Osteoblast (primary cell): ENCODE measurements at regions not wholly inside any gene's neighbourhood (a gene's known extent, or its start where the extent isn't known, plus 50 kb on each side); places are given as distances from the start of the nearest gene placed in this dataset.

Source experiments
- DNase-seq: peaks from one replicate; pipeline ENCODE4 v3.0.0; 2011; ENCODE audit warnings: low spot score, mixed read lengths; ENCODE audit not compliant: insufficient read length; ENCODE audit errors: missing footprints
- H2AFZ ChIP-seq: 2 replicates; pipeline ENCODE4 v1.6.0; 2011; ENCODE audit warnings: mild to moderate bottlenecking, low read length
- H3K27ac ChIP-seq: 2 replicates; pipeline ENCODE4 v1.5.1; 2011; ENCODE audit warnings: mild to moderate bottlenecking, low read depth, low read length, moderate library complexity
- H3K27me3 ChIP-seq: 2 replicates; pipeline ENCODE4 v1.6.0; 2012; ENCODE audit warnings: mild to moderate bottlenecking, control low read depth, inconsistent platforms, low read length, moderate library complexity; ENCODE audit not compliant: insufficient read depth
- H3K36me3 ChIP-seq: 2 replicates; pipeline ENCODE4 v1.5.1; 2011; ENCODE audit warnings: mild to moderate bottlenecking, low read length, control low read depth, moderate library complexity; ENCODE audit not compliant: insufficient read depth
- H3K4me1 ChIP-seq: 2 replicates; pipeline ENCODE4 v1.5.1; 2011; ENCODE audit warnings: mild to moderate bottlenecking, low read length, control low read depth, moderate library complexity; ENCODE audit not compliant: insufficient read depth
- H3K4me2 ChIP-seq: 2 replicates; pipeline ENCODE4 v1.6.0; 2011; ENCODE audit warnings: mild to moderate bottlenecking, low read length; ENCODE audit not compliant: insufficient read depth
- H3K4me3 ChIP-seq: fragments of 200-600 bp; sonication (generic); 3 replicates; pipeline ENCODE4 v1.5.1; 2012; ENCODE audit warnings: mild to moderate bottlenecking, low read length, inconsistent platforms; ENCODE audit not compliant: insufficient read depth
- H3K79me2 ChIP-seq: 2 replicates; pipeline ENCODE4 v1.6.0; 2012; ENCODE audit warnings: mild to moderate bottlenecking, low read length, control low read depth, inconsistent platforms; ENCODE audit not compliant: insufficient read depth
- H3K9me3 ChIP-seq: 2 replicates; pipeline ENCODE4 v1.5.1; 2011; ENCODE audit warnings: low read depth, low read length, control low read depth
- H4K20me1 ChIP-seq: 2 replicates; pipeline ENCODE4 v1.6.0; 2012; ENCODE audit warnings: mild to moderate bottlenecking, low read length, control low read depth; ENCODE audit not compliant: insufficient read depth
- CTCF ChIP-seq: IDR thresholded peaks from 2 replicates; pipeline ENCODE4 v1.5.1; 2011; ENCODE audit warnings: mild to moderate bottlenecking, low read depth, low read length, moderate library complexity; ENCODE audit errors: extremely low read depth

- DNase-seq, result no peak
- H3K9me3 ChIP-seq, result no peaks in the 10 kb centered on the region
- no peak overlapping the region for H3K4me2 ChIP-seq
- no peaks in the 10 kb centered on the region for H3K36me3 ChIP-seq
- no peak for TF ChIP-seq CTCF
- H3K27ac ChIP-seq, result no peak overlapping the region
- no peak overlapping the region for H2AFZ ChIP-seq
- no peak overlapping the region for H3K4me3 ChIP-seq
- no peaks in the 10 kb centered on the region for H3K27me3 ChIP-seq
- no peaks in the 10 kb centered on the region for H3K79me2 ChIP-seq
- H4K20me1 ChIP-seq, result no peaks in the 10 kb centered on the region
- no peaks in the 10 kb centered on the region for H3K4me1 ChIP-seq
Observed at GRCh38 chr3:117417411-117417810, 707.8 kb downstream of the TUSC7 start.

GRCh38 chr3:117427081-117427480 lies 717.5 kb downstream of the TUSC7 start:
- DNase-seq, result no peak
- H2AFZ ChIP-seq, result no peak overlapping the region
- no peaks in the 10 kb centered on the region for H3K27me3 ChIP-seq
- no peak for TF ChIP-seq CTCF
- no peaks in the 10 kb centered on the region for H3K36me3 ChIP-seq
- H3K4me3 ChIP-seq, result no peak overlapping the region
- no peak overlapping the region for H3K4me2 ChIP-seq
- H3K9me3 ChIP-seq, result no peaks in the 10 kb centered on the region
- no peak overlapping the region for H3K27ac ChIP-seq
- H4K20me1 ChIP-seq, result no peaks in the 10 kb centered on the region
- no peaks in the 10 kb centered on the region for H3K4me1 ChIP-seq
- H3K79me2 ChIP-seq, result no peaks in the 10 kb centered on the region

GRCh38 chr3:117433427-117433826 lies 723.8 kb downstream of the TUSC7 start:
- no peak overlapping the region for H3K4me3 ChIP-seq
- no peak for DNase-seq
- no peak overlapping the region for H3K27ac ChIP-seq
- no peaks in the 10 kb centered on the region for H3K9me3 ChIP-seq
- no peaks in the 10 kb centered on the region for H3K36me3 ChIP-seq
- H3K4me2 ChIP-seq, result no peak overlapping the region
- no peaks in the 10 kb centered on the region for H3K27me3 ChIP-seq
- no peaks in the 10 kb centered on the region for H3K79me2 ChIP-seq
- no peak overlapping the region for H2AFZ ChIP-seq
- no peak for TF ChIP-seq CTCF
- no peaks in the 10 kb centered on the region for H3K4me1 ChIP-seq
- no peaks in the 10 kb centered on the region for H4K20me1 ChIP-seq

GRCh38 chr3:117434661-117435412 lies 725.3 kb downstream of the TUSC7 start:
- Histone ChIP-seq H3K4me1 (no peaks in the 10 kb centered on the region), H3K27ac (no peak overlapping the region), H2AFZ (no peak overlapping the region), H3K9me3 (no peaks in the 10 kb centered on the region), H4K20me1 (no peaks in the 10 kb centered on the region), H3K4me2 (no peak overlapping the region), H3K27me3 (no peaks in the 10 kb centered on the region), H3K36me3 (no peaks in the 10 kb centered on the region), H3K4me3 (no peak overlapping the region), H3K79me2 (no peaks in the 10 kb centered on the region)
- TF ChIP-seq CTCF, result no peak
- DNase-seq, result no peak
